ENCODE measurements at regions not wholly inside any gene's neighbourhood (a gene's known extent, or its start where the extent isn't known, plus 50 kb on each side); places are given as distances from the start of the nearest gene placed in this dataset.

DNA sequence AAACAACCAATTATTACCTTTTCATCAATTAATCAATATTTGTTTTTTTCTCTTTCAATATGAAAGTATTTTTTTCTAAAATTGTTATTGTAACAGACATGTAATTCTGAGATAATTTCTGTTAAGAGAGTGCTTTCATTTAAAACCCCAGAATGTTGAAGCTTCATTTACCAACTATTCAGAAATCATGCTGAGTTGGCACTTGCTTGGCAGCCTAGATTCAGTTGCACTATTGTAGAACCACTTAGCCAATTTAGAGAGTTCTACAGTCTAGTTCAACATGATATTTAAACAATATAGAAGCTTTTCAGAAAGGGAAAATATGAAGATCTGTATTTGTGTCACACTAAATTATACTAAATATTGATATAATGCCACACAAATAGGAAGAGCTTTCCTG lies 56.1 kb upstream of the NKAIN2 start:
- no peak overlapping the region for H3K27ac ChIP-seq
- DNase-seq (ENCODE audit: low spot score) = no peak
- H3K27me3 ChIP-seq = no peaks in the 10 kb centered on the region
- H3K36me3 ChIP-seq = no peaks in the 10 kb centered on the region
- no peaks in the 10 kb centered on the region for H3K9me3 ChIP-seq
- no peak overlapping the region for H3K4me3 ChIP-seq
- H3K4me1 ChIP-seq = no peaks in the 10 kb centered on the region
- TF ChIP-seq, protein P1, sequence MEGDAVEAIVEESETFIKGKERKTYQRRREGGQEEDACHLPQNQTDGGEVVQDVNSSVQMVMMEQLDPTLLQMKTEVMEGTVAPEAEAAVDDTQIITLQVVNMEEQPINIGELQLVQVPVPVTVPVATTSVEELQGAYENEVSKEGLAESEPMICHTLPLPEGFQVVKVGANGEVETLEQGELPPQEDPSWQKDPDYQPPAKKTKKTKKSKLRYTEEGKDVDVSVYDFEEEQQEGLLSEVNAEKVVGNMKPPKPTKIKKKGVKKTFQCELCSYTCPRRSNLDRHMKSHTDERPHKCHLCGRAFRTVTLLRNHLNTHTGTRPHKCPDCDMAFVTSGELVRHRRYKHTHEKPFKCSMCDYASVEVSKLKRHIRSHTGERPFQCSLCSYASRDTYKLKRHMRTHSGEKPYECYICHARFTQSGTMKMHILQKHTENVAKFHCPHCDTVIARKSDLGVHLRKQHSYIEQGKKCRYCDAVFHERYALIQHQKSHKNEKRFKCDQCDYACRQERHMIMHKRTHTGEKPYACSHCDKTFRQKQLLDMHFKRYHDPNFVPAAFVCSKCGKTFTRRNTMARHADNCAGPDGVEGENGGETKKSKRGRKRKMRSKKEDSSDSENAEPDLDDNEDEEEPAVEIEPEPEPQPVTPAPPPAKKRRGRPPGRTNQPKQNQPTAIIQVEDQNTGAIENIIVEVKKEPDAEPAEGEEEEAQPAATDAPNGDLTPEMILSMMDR (IDR thresholded peaks at IDR 0.05) = no peak

- no peak overlapping the region for H3K27ac ChIP-seq
- no peaks in the 10 kb centered on the region for H3K36me3 ChIP-seq
- TF ChIP-seq, protein P1 (IDR thresholded peaks at IDR 0.05) = no peak
- DNase-seq (ENCODE audit: low spot score) = no peak
- H3K4me3 ChIP-seq = no peak overlapping the region
- no peaks in the 10 kb centered on the region for H3K4me1 ChIP-seq
- H3K9me3 ChIP-seq = no peaks in the 10 kb centered on the region
- H3K27me3 ChIP-seq = no peaks in the 10 kb centered on the region
Observed at GRCh38 chr6:123745895-123746294, 57.8 kb upstream of the NKAIN2 start.

DNA sequence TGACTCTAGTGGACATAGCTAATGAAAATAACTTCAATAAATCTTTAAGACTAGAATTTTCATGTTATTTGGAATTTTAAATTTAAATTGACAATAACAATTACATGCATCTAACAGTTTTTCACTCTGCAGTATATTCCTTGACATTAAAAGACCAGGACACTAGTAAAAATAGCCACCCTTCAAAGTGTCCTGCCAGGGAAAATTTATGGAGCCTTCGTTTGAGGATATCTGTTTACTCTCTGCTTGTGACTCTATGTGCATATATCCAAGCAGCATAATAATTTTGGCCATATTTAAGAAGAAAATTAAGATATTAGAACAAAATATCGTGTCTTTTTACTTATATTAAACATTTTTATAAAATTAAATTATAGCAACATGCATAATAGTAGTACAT lies 58.8 kb upstream of the NKAIN2 start:
- no peaks in the 10 kb centered on the region for H3K36me3 ChIP-seq
- no peaks in the 10 kb centered on the region for H3K27me3 ChIP-seq
- H3K27ac ChIP-seq = no peak overlapping the region
- no peak for DNase-seq (ENCODE audit: low spot score)
- TF ChIP-seq, protein P1 (IDR thresholded peaks at IDR 0.05) = no peak
- no peak overlapping the region for H3K4me3 ChIP-seq
- H3K4me1 ChIP-seq = no peaks in the 10 kb centered on the region
- no peaks in the 10 kb centered on the region for H3K9me3 ChIP-seq

DNA sequence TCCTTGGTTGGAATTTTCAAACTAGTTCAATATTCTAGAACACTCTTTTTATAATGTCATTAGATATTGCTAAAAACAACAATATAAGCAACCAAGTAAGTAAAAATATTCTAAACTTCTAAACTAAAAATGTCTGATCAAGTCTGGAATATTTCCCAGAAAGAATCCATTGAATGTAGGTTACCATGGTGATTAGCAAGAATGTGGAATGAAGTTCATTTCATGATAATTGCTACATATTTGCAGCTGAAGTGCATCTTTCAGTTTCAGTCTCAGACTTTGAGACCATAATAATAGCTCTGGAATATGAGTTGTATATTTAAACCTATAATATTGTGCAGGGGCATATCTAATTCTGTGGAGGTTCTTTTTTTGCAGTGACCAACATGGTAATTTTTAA lies 61.0 kb upstream of the NKAIN2 start:
- no peak overlapping the region for H3K27ac ChIP-seq
- H3K36me3 ChIP-seq = no peaks in the 10 kb centered on the region
- no peak overlapping the region for H3K4me3 ChIP-seq
- no peaks in the 10 kb centered on the region for H3K27me3 ChIP-seq
- TF ChIP-seq, protein P1 (IDR thresholded peaks at IDR 0.05) = no peak
- H3K4me1 ChIP-seq = no peaks in the 10 kb centered on the region
- DNase-seq (ENCODE audit: low spot score) = no peak
- no peaks in the 10 kb centered on the region for H3K9me3 ChIP-seq

- H3K27ac ChIP-seq = no peak overlapping the region
- no peaks in the 10 kb centered on the region for H3K4me1 ChIP-seq
- no peaks in the 10 kb centered on the region for H3K36me3 ChIP-seq
- no peak for DNase-seq (ENCODE audit: low spot score)
- no peaks in the 10 kb centered on the region for H3K27me3 ChIP-seq
- H3K9me3 ChIP-seq = no peaks in the 10 kb centered on the region
- H3K4me3 ChIP-seq = no peak overlapping the region
- TF ChIP-seq, protein P1 (IDR thresholded peaks at IDR 0.05) = no peak
Observed at GRCh38 chr6:123733180-123733579, 70.5 kb upstream of the NKAIN2 start.

DNA sequence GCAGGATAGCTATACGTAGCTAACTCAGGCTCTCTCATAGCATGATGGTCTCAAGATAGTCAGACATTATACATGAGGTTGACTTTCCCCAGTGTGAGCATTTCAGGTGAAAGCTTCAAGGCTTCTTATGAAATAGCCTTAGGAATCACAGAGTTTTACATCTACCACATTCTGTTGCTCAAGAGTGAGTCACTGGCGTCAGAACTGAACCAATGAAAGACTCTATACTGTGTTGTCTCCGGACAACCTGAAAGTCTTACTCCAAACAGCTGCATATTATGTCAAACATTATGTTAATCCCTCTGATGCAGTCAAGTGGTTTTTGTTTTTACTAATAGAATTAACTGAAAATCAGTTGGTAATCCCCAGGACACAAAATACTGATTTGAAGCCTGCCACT lies 79.8 kb upstream of the TRDN start:
- no peak overlapping the region for H3K27ac ChIP-seq
- no peak overlapping the region for H3K4me3 ChIP-seq
- DNase-seq (ENCODE audit: low spot score) = no peak
- H3K9me3 ChIP-seq = no peaks in the 10 kb centered on the region
- H3K36me3 ChIP-seq = no peaks in the 10 kb centered on the region
- no peaks in the 10 kb centered on the region for H3K4me1 ChIP-seq
- H3K27me3 ChIP-seq = no peaks in the 10 kb centered on the region
- TF ChIP-seq, protein P1 (IDR thresholded peaks at IDR 0.05) = no peak
